Progenitor cell of endocrine pancreas (in vitro differentiated cells): ENCODE measurements at regions not wholly inside any gene's neighbourhood (a gene's known extent, or its start where the extent isn't known, plus 50 kb on each side); places are given as distances from the start of the nearest gene placed in this dataset.
"Not testable (repeated sequence)": the region's sequence is repeated elsewhere in the genome, so short reads cannot be mapped to it uniquely, and the experiment has no call there.

ENCODE experiments used
- DNase-seq: peaks from one replicate; pipeline ENCODE4 v3.0.0; 2021; ENCODE audit warnings: low spot score; ENCODE audit not compliant: unreplicated experiment
- H3K27ac Mint-ChIP-seq: 2 replicates; pipeline ENCODE4 v1.8.0; 2021; ENCODE audit warnings: mild to moderate bottlenecking, moderate library complexity, mixed read lengths
- H3K27me3 Mint-ChIP-seq: 2 replicates; pipeline ENCODE4 v1.8.0; 2021; ENCODE audit warnings: mixed read lengths
- H3K36me3 Mint-ChIP-seq: 2 replicates; pipeline ENCODE4 v1.8.0; 2022; ENCODE audit warnings: mixed read lengths; ENCODE audit not compliant: insufficient read depth
- H3K4me1 Mint-ChIP-seq: 2 replicates; pipeline ENCODE4 v1.8.0; 2021; ENCODE audit warnings: low read depth, mixed read lengths
- H3K4me3 Mint-ChIP-seq: 2 replicates; pipeline ENCODE4 v1.8.0; 2021; ENCODE audit warnings: low read depth, mild to moderate bottlenecking, moderate library complexity, mixed read lengths
- H3K9me3 Mint-ChIP-seq: 2 replicates; pipeline ENCODE4 v1.8.0; 2021; ENCODE audit warnings: low read depth, mixed read lengths
- TF ChIP-seq, protein P1 (sequence below): fragments of 200-600 bp; sonication (generic); IDR thresholded peaks from one replicate; pipeline ENCODE4 v1.5.0; 2021; ENCODE audit warnings: antibody characterized with exemption, mild to moderate bottlenecking; ENCODE audit not compliant: unreplicated experiment

DNA sequence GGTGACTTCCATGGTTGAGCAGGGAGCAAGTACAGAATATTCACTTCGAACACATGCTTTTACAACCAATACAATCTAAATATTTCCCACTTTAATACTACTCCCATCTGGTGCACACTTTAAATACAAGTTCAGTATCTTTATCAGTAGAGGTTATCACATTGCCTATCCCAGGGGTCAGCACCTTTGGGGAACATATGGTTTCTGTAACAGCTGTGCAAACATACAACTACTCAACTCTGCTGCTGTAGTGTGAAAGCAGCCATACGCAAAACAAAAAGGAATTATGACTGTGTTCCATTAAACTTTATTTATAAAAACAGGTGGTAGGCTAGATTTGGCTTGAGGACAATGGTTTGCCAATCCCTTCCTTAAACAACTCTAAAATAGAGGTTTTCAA, 157.5 kb downstream of the XPNPEP1 start:
- no peaks in the 10 kb centered on the region for H3K36me3 Mint-ChIP-seq

GRCh38 chr10:109762555-109762954, 160.8 kb downstream of the XPNPEP1 start:
- Mint-ChIP-seq H3K27ac (no peak overlapping the region), H3K27me3 (no peaks in the 10 kb centered on the region), H3K4me1 (no peaks in the 10 kb centered on the region), H3K9me3 (no peaks in the 10 kb centered on the region), H3K4me3 (no peak overlapping the region), H3K36me3 (no peaks in the 10 kb centered on the region)
- DNase-seq: no peak
- TF ChIP-seq, protein P1, sequence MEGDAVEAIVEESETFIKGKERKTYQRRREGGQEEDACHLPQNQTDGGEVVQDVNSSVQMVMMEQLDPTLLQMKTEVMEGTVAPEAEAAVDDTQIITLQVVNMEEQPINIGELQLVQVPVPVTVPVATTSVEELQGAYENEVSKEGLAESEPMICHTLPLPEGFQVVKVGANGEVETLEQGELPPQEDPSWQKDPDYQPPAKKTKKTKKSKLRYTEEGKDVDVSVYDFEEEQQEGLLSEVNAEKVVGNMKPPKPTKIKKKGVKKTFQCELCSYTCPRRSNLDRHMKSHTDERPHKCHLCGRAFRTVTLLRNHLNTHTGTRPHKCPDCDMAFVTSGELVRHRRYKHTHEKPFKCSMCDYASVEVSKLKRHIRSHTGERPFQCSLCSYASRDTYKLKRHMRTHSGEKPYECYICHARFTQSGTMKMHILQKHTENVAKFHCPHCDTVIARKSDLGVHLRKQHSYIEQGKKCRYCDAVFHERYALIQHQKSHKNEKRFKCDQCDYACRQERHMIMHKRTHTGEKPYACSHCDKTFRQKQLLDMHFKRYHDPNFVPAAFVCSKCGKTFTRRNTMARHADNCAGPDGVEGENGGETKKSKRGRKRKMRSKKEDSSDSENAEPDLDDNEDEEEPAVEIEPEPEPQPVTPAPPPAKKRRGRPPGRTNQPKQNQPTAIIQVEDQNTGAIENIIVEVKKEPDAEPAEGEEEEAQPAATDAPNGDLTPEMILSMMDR: no peak

More for the DNA sequence above, 157.5 kb downstream of the XPNPEP1 start:
- no peak for DNase-seq
- no peaks in the 10 kb centered on the region for H3K4me1 Mint-ChIP-seq
- no peak overlapping the region for H3K4me3 Mint-ChIP-seq
- no peaks in the 10 kb centered on the region for H3K27me3 Mint-ChIP-seq
- H3K27ac Mint-ChIP-seq: no peak overlapping the region
- TF ChIP-seq, protein P1: no peak
- no peaks in the 10 kb centered on the region for H3K9me3 Mint-ChIP-seq

DNA sequence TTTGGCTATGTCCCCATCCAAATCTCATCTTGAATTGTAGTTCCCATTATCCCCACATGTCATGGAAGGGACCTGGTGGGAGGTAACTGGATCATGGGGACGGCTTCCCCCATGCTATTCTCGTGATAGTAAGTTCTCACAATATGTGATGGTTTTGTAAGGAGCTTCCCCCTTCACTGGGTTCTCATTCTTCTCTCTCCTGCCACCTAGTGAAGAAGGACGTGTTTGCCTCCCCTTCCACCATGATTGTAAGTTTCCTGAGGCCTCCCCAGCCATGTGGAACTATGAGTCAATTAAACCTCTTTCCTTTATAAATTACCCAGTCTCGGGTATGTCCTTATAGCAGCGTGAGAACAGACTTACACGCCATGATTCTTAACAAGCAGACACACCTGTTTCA, 165.6 kb downstream of the XPNPEP1 start:
- not testable (repeated sequence) for H3K36me3 Mint-ChIP-seq, H3K4me1 Mint-ChIP-seq, H3K9me3 Mint-ChIP-seq, H3K27me3 Mint-ChIP-seq, H3K27ac Mint-ChIP-seq, H3K4me3 Mint-ChIP-seq, DNase-seq

DNA sequence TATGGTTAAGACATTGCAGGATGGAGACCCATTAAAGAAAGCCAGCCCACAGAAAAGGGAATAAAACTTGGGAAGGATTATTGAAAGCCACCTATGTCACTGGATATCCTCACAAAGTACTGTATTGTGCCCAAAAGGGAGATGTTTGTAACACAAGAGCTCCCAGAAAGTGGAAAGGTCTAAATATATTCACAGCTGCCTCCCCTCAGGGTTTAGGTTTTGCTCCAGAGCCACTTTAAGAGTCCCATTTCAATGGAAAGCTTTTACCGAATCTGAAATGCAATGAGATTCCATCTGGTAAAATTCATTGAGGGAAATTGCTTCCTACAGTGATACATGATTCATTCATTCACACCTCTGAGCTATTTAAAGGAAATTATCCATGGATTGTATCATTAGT, 176.4 kb downstream of the XPNPEP1 start:
- Mint-ChIP-seq H3K9me3 (peaks cover 4% of the 10 kb centered on the region), H3K4me1 (no peaks in the 10 kb centered on the region), H3K36me3 (no peaks in the 10 kb centered on the region), H3K4me3 (no peak overlapping the region), H3K27me3 (no peaks in the 10 kb centered on the region), H3K27ac (no peak overlapping the region)
- DNase-seq: no peak
- TF ChIP-seq, protein P1: no peak

GRCh38 chr10:109744020-109744419, 179.3 kb downstream of the XPNPEP1 start:
- H3K27ac Mint-ChIP-seq: no peak overlapping the region
- no peak for DNase-seq
- no peak overlapping the region for H3K4me3 Mint-ChIP-seq
- no peaks in the 10 kb centered on the region for H3K27me3 Mint-ChIP-seq
- H3K4me1 Mint-ChIP-seq: no peaks in the 10 kb centered on the region
- no peaks in the 10 kb centered on the region for H3K36me3 Mint-ChIP-seq
- TF ChIP-seq, protein P1: no peak
- H3K9me3 Mint-ChIP-seq: no peaks in the 10 kb centered on the region

- Mint-ChIP-seq H3K27ac (no peak overlapping the region), H3K4me1 (no peaks in the 10 kb centered on the region), H3K9me3 (no peaks in the 10 kb centered on the region), H3K36me3 (no peaks in the 10 kb centered on the region), H3K4me3 (no peak overlapping the region), H3K27me3 (no peaks in the 10 kb centered on the region)
- no peak for DNase-seq
- TF ChIP-seq, protein P1: no peak
These were observed 179.7 kb downstream of the XPNPEP1 start for GRCh38 chr10:109743574-109743973.
